HG02571 (cell line): ENCODE measurements at regions not wholly inside any gene's neighbourhood (a gene's known extent, or its start where the extent isn't known, plus 50 kb on each side); places are given as distances from the start of the nearest gene placed in this dataset.
"Not testable (repeated sequence)": the region's sequence is repeated elsewhere in the genome, so short reads cannot be mapped to it uniquely, and the experiment has no call there.

ENCODE experiments used
- ATAC-seq: cut with Tn5 transposase; IDR thresholded peaks from one replicate; pipeline ENCODE4 v1.9.1; 2021; ENCODE audit warnings: mild to moderate bottlenecking, moderate library complexity; ENCODE audit not compliant: unreplicated experiment

GRCh38 chr12:88918161-88918560 is 337.9 kb upstream of the KITLG start:
- no peak for ATAC-seq

- no peak for ATAC-seq
These were observed 334.7 kb upstream of the KITLG start for GRCh38 chr12:88914967-88915366.

GRCh38 chr12:88909510-88909909 is 329.2 kb upstream of the KITLG start:
- no peak for ATAC-seq

GRCh38 chr12:88908345-88908744 is 328.1 kb upstream of the KITLG start:
- ATAC-seq, result no peak

DNA sequence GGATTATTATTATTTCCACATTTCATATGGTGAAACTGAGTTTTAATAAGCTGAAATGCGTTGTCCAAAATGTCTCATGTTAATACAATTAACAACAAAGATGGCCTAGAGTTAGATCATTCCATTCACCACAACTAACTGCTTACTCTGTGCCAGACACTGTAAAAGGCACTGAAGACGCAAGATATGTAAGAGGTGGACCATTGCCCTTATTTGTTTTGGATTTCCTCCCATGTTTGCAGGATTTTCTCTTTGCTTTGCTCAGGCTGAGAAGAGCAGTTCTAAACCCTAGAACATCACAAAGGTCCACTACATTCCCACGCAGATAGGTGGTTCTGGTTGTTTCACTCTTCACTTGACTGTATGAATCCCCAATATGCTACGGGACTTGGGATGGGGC is 324.4 kb upstream of the KITLG start:
- no peak for ATAC-seq

- ATAC-seq, result no peak
These were observed 323.1 kb upstream of the KITLG start for GRCh38 chr12:88903333-88903732.

GRCh38 chr12:88897723-88898122 is 317.5 kb upstream of the KITLG start:
- no peak for ATAC-seq

DNA sequence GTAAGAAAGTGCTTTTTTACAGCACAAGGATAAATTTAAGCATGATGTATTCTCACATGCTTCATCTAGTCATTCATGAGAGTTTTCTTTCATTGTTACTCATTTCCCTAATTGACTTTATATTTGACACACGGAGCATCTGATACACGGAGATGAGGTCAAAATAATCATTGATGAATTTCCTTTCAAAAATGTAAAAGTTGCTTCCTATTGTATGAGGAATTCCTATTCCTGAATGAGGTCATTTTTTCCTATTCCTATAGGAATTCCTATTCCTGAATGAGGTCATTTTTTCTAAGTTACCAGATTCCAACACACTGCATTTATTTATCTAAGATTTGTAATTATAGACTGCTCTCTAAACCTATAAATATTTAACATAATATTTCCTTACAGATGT is 316.7 kb upstream of the KITLG start:
- no peak for ATAC-seq

GRCh38 chr12:88895634-88896033 is 315.4 kb upstream of the KITLG start:
- no peak for ATAC-seq

GRCh38 chr12:88893801-88894200 is 313.5 kb upstream of the KITLG start:
- ATAC-seq, result no peak

DNA sequence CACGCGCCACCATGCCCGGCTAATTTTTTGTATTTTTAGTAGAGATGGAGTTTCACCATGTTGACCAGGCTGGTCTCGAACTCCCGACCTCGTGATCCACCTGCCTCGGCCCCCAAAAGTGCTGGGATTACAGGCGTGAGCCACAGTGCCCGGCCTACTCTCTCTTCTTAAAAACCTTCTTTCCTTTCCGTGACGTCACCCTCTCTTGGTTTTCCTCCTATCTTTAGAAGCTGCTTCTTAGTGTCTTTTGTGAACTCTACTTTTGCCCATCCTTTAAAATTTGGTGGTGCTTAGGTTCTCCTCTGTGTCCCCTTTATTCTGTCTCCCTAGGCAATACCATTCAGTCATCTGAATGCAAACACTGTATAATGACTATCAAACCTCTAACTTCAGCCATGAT is 311.2 kb upstream of the KITLG start:
- not testable (repeated sequence) for ATAC-seq

- no peak for ATAC-seq
These were observed 309.2 kb upstream of the KITLG start for GRCh38 chr12:88889326-88890110.

GRCh38 chr12:88884600-88884999 is 304.3 kb upstream of the KITLG start:
- ATAC-seq, result peak; percentile 91

DNA sequence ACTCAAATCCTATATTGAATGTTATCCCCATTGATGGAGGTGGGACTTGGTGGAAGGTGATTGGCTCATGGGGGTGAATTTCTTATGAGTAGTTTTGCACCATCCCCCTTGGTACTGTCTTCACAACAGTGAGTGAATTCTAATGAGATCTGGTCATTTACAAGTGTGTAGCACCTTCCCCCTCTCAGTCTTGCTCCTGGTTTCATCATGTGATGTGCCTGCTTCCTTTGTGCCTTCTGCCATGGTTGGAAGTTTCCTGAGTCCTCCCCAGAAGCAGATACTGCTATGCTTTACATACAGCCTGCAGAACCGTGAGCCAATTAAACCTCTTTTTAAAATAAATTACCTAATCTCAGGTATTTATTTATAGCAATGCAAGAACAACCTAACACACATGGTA is 302.4 kb upstream of the KITLG start:
- ATAC-seq, result no peak

GRCh38 chr12:88880051-88880450 is 299.8 kb upstream of the KITLG start:
- ATAC-seq, result no peak

DNA sequence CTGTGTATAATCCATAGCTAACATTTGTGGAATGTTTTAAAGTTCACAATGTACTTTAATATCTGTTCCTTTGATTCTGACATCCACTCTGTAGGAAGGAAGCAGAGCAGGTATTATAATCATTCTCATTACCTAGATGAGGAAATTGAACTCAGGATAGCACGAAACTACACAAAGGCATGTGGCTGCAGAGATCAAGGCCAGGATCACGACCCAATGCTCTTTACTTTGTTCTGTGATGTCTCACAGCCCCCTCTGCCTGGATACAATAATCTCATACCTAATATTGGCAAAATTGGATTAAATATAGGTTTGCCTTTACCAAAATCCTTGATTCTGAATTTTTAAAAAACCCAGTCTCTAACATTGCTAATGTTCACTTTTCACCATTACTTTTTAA is 298.0 kb upstream of the KITLG start:
- ATAC-seq, result no peak

DNA sequence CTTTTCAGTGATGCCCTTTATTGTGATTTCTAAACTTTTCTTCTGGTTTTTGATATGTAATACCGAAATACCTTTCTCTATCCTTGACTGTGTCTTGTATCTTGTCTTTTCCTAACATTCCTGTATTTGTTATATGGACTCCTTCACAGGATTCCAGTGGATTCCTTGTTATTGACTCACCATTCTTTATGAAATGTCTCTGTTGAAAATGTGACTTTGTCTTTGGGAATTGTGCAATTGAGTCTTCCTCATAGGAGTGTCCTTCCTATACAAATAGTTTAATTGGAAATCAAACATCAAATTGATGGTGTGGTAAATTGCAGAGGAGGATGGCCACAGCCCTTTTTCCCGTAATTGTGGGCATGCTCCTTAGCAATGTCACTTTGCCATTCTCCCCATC is 296.6 kb upstream of the KITLG start:
- ATAC-seq, result no peak

- ATAC-seq, result no peak
These were observed 289.9 kb upstream of the KITLG start for GRCh38 chr12:88870000-88870737.

GRCh38 chr12:88868050-88868449 is 287.8 kb upstream of the KITLG start:
- no peak for ATAC-seq

- ATAC-seq, result no peak
These were observed 287.2 kb upstream of the KITLG start for GRCh38 chr12:88867510-88867909.

GRCh38 chr12:88866881-88867280 is 286.6 kb upstream of the KITLG start:
- ATAC-seq, result no peak

- ATAC-seq, result no peak
These were observed 285.3 kb upstream of the KITLG start for GRCh38 chr12:88865537-88865936.
